ENCODE measurements at regions not wholly inside any gene's neighbourhood (a gene's known extent, or its start where the extent isn't known, plus 50 kb on each side); places are given as distances from the start of the nearest gene placed in this dataset.

DNA sequence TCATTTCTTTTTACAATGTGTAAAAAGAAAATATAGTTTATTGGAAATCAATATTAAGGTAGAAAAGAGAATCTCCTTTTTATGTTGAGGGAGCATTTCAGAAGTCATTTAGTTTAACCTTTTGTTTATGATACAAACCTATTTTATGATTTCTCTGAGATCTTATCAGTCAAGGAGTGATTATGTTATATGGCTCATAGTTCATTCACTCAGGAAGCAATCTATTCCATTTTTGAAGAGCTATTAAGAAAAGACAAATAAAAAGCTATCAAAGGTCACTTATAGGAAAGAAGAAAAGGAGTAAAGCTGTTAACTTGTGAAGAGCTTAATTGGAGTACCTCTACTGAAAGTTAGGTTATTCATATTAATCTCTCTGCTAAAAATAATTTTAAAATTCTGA is 526.6 kb upstream of the JAG1 start:
- TF ChIP-seq, protein P1, sequence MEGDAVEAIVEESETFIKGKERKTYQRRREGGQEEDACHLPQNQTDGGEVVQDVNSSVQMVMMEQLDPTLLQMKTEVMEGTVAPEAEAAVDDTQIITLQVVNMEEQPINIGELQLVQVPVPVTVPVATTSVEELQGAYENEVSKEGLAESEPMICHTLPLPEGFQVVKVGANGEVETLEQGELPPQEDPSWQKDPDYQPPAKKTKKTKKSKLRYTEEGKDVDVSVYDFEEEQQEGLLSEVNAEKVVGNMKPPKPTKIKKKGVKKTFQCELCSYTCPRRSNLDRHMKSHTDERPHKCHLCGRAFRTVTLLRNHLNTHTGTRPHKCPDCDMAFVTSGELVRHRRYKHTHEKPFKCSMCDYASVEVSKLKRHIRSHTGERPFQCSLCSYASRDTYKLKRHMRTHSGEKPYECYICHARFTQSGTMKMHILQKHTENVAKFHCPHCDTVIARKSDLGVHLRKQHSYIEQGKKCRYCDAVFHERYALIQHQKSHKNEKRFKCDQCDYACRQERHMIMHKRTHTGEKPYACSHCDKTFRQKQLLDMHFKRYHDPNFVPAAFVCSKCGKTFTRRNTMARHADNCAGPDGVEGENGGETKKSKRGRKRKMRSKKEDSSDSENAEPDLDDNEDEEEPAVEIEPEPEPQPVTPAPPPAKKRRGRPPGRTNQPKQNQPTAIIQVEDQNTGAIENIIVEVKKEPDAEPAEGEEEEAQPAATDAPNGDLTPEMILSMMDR (IDR thresholded peaks at IDR 0.05): no peak
- TF ChIP-seq POLR2A (IDR thresholded peaks at IDR 0.05): no peak

Measured in uterus (tissue), 2 donors.